Astrocyte (in vitro differentiated cells and primary cell): ENCODE measurements at regions not wholly inside any gene's neighbourhood (a gene's known extent, or its start where the extent isn't known, plus 50 kb on each side); places are given as distances from the start of the nearest gene placed in this dataset.

ENCODE experiments used
- EZH2 ChIP-seq: IDR thresholded peaks from 2 replicates; pipeline ENCODE4 v1.6.1; 2012; ENCODE audit warnings: mild to moderate bottlenecking, low read length, inconsistent platforms; ENCODE audit not compliant: insufficient read depth
- TF ChIP-seq, protein P1 (sequence below): IDR thresholded peaks from 2 replicates; pipeline ENCODE4 v1.5.1; 2011; ENCODE audit warnings: low read depth, mild to moderate bottlenecking, inconsistent platforms, low read length, moderate library complexity; ENCODE audit not compliant: insufficient read depth

DNA sequence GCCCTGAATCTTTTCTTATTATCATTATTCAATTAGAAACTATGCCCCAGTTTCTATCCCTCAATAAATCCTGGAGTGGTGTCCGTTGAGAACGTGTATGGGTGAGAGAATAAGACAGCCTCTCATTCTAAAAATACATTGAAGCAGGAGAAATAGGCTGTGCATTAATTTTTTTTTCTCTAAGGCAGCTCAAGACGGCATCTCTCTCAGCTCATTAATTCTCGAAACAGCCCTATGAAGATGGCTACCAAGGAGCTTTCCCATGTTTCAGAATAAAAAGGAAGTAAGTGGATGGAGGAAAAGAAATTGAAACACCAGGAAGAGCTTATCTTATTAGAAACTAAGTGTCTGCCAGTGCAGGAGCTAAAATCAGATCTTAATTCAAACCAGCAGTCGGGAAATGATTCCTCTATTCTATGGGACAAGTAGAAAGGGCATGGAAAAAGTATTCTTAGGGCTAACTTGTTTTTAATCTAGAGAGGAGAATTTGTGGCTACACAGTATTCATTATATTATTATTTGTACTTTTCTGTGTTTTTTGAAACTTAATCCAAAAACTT, 347.1 kb upstream of the PLD5 start:
- TF ChIP-seq EZH2 = no peak
- TF ChIP-seq, protein P1, sequence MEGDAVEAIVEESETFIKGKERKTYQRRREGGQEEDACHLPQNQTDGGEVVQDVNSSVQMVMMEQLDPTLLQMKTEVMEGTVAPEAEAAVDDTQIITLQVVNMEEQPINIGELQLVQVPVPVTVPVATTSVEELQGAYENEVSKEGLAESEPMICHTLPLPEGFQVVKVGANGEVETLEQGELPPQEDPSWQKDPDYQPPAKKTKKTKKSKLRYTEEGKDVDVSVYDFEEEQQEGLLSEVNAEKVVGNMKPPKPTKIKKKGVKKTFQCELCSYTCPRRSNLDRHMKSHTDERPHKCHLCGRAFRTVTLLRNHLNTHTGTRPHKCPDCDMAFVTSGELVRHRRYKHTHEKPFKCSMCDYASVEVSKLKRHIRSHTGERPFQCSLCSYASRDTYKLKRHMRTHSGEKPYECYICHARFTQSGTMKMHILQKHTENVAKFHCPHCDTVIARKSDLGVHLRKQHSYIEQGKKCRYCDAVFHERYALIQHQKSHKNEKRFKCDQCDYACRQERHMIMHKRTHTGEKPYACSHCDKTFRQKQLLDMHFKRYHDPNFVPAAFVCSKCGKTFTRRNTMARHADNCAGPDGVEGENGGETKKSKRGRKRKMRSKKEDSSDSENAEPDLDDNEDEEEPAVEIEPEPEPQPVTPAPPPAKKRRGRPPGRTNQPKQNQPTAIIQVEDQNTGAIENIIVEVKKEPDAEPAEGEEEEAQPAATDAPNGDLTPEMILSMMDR = no peak
